ENCODE measurements at regions not wholly inside any gene's neighbourhood (a gene's known extent, or its start where the extent isn't known, plus 50 kb on each side); places are given as distances from the start of the nearest gene placed in this dataset.

DNA sequence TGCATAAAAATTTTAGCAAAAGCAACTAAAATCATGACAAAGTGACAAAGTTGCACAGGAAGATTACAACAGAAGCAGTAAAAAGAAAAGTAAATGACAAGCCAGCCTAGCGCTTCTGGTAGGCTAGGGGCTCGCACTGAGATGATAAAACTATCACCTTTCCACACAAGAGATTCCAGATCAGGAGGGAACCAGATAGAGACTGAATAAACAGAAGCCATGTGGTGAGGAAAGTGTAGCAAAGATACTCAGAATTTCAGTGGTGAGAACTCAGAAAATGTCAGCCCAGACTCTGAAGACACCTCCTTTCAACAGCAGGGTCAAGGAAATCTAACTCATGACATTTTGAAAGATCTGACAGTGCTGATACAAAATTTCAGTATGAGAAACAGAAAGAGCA is 77.4 kb upstream of the DNAJC10 start:
- no peaks in the 10 kb centered on the region for H3K27me3 Mint-ChIP-seq (ENCODE audit: low read depth)
- H3K9me3 Mint-ChIP-seq = no peaks in the 10 kb centered on the region
- no peaks in the 10 kb centered on the region for H3K4me1 Mint-ChIP-seq
- TF ChIP-seq, protein P1, sequence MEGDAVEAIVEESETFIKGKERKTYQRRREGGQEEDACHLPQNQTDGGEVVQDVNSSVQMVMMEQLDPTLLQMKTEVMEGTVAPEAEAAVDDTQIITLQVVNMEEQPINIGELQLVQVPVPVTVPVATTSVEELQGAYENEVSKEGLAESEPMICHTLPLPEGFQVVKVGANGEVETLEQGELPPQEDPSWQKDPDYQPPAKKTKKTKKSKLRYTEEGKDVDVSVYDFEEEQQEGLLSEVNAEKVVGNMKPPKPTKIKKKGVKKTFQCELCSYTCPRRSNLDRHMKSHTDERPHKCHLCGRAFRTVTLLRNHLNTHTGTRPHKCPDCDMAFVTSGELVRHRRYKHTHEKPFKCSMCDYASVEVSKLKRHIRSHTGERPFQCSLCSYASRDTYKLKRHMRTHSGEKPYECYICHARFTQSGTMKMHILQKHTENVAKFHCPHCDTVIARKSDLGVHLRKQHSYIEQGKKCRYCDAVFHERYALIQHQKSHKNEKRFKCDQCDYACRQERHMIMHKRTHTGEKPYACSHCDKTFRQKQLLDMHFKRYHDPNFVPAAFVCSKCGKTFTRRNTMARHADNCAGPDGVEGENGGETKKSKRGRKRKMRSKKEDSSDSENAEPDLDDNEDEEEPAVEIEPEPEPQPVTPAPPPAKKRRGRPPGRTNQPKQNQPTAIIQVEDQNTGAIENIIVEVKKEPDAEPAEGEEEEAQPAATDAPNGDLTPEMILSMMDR (IDR thresholded peaks at IDR 0.05; ENCODE audit: unreplicated experiment in 3 of 3) = no peak
- no peak overlapping the region for H3K4me3 Mint-ChIP-seq
- H3K36me3 Mint-ChIP-seq (ENCODE audit: low read depth) = no peaks in the 10 kb centered on the region
- peak overlapping the region in 1 of 3 experiments; percentile 36 for H3K27ac Mint-ChIP-seq

DNA sequence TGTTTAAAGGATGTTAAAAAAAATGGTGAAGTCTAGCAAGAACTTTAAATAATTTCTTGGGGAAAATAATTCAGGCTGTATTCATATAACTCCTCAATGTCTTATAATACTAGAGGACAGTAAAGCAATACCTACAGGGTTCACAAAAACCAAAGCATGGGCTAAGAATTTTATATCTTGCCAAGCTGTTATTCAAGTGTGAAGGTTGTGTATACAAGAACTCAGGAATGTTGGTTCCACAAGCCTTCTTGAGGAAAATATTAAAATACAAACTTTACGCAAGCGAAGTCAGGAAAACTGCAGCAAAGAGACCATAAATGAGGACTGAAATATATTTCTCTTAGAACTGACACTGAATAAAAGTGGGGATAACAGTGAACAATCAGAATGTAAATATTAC is 76.1 kb upstream of the DNAJC10 start:
- Mint-ChIP-seq H3K27ac (peak overlapping the region in 1 of 3 experiments; percentile 26), H3K4me1 (no peaks in the 10 kb centered on the region), H3K9me3 (no peaks in the 10 kb centered on the region), H3K36me3 (ENCODE audit: low read depth) (no peaks in the 10 kb centered on the region), H3K27me3 (ENCODE audit: low read depth) (no peaks in the 10 kb centered on the region), H3K4me3 (no peak overlapping the region)
- TF ChIP-seq, protein P1 (IDR thresholded peaks at IDR 0.05; ENCODE audit: unreplicated experiment in 3 of 3) = no peak

DNA sequence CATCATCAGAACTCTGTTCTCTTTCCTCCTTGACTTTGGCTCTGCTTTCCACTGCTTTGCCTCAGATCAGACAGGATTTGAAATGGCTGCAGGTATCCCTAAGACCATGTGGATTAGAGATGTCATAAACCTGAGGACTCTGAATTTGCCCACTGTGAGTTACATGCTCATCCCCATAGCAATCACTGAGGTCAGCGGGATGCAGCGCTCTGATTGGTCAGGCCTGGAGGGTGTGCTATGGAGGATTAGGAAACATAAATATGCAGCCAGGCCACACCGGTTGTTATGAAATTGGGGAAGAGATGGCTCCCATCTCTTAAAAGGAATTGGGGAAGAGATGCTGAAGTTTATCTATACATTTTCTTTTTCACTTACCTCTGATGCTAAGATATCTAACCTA is 73.7 kb upstream of the DNAJC10 start:
- TF ChIP-seq, protein P1 (IDR thresholded peaks at IDR 0.05; ENCODE audit: unreplicated experiment in 3 of 3) = no peak
- Mint-ChIP-seq H3K4me1 (no peaks in the 10 kb centered on the region), H3K27me3 (ENCODE audit: low read depth) (no peaks in the 10 kb centered on the region), H3K9me3 (no peaks in the 10 kb centered on the region), H3K4me3 (no peak overlapping the region), H3K27ac (no peak overlapping the region), H3K36me3 (ENCODE audit: low read depth) (no peaks in the 10 kb centered on the region)

DNA sequence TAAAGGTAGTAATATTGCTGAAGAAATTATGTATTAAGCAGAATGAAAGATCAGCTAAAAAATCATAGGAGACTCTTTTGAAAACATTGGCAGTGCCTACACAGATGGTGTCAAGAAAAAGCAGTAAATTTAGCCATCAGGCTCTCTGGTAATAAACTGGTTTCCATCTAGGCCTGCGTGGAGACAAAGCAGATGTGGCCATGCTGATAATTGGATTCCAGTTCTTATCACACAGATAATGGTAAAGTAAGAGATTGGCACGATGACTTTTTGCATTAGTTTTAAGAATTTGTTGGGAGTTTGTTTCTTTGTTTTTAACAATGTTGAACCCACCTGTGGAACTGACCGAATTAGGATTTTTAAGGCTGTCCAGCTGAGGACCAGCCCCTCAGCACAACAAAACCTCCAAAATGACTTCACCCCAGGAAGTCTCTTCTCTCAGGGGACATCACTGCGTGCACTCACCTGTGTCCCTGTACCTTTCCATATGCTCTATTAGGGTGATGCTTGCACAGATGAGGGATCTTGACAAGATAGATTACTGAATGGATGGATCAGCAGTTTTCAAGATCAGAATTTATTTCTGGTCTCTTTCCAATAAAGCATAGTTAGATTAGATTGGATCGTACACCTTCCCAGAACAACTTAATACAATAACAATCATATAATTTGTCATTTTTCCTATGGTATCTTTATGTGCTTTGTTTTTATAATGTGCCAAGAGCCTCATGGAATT is 69.1 kb upstream of the DNAJC10 start:
- TF ChIP-seq, protein P1 (IDR thresholded peaks at IDR 0.05; ENCODE audit: unreplicated experiment in 3 of 3) = no peak
- Mint-ChIP-seq H3K4me1 (peaks cover 5% of the 10 kb centered on the region), H3K36me3 (ENCODE audit: low read depth) (no peaks in the 10 kb centered on the region), H3K27ac (no peak overlapping the region), H3K27me3 (ENCODE audit: low read depth) (no peaks in the 10 kb centered on the region), H3K4me3 (no peak overlapping the region), H3K9me3 (no peaks in the 10 kb centered on the region)

DNA sequence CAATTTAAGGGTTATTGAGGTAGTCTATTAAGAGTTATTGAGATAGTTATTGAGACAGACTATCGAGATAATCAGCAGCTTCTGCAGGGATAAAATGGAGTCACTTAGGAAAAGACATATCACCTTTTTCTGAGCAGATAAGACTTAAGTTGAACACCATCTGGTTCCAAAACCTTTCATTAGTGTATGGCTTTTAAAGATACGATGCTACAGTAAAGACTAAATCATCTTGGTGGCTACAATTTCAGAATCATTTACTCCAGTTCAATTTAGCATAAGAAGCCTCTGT is 68.6 kb upstream of the DNAJC10 start:
- H3K4me3 Mint-ChIP-seq = no peak overlapping the region
- TF ChIP-seq, protein P1 (IDR thresholded peaks at IDR 0.05; ENCODE audit: unreplicated experiment in 3 of 3) = no peak
- no peaks in the 10 kb centered on the region for H3K27me3 Mint-ChIP-seq (ENCODE audit: low read depth)
- no peaks in the 10 kb centered on the region for H3K36me3 Mint-ChIP-seq (ENCODE audit: low read depth)
- H3K4me1 Mint-ChIP-seq = peaks cover 5% of the 10 kb centered on the region
- no peaks in the 10 kb centered on the region for H3K9me3 Mint-ChIP-seq
- no peak overlapping the region for H3K27ac Mint-ChIP-seq

DNA sequence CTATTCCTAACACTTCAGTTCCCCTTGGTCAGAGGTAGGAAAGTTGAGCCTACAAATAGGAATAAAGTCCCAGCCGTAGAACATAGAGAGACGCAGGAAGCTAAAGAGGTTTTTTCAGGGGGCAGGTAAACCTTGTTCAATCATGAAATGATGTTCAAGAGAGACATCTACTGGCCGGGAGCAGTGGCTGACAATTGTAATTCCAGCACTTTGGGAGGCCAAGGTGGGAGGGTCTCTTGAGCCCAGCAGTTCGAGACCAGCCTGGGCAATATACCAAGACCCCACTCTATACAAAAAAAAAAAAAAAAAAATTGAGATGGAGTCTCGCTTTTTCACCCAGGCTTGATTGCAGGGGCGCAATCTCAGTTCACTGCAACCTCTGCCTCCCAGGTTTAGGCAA is 66.7 kb upstream of the DNAJC10 start:
- Mint-ChIP-seq H3K4me1 (peaks cover 5% of the 10 kb centered on the region), H3K9me3 (no peaks in the 10 kb centered on the region), H3K27me3 (ENCODE audit: low read depth) (no peaks in the 10 kb centered on the region), H3K4me3 (no peak overlapping the region), H3K36me3 (ENCODE audit: low read depth) (no peaks in the 10 kb centered on the region), H3K27ac (no peak overlapping the region)
- TF ChIP-seq, protein P1 (IDR thresholded peaks at IDR 0.05; ENCODE audit: unreplicated experiment in 3 of 3) = peak; percentile 42 to 63 (median 47)

Data from nephron (organoid).